HG03457 (cell line): ENCODE measurements at regions not wholly inside any gene's neighbourhood (a gene's known extent, or its start where the extent isn't known, plus 50 kb on each side); places are given as distances from the start of the nearest gene placed in this dataset.

Source experiments
- ATAC-seq: cut with Tn5 transposase; IDR thresholded peaks from one replicate; pipeline ENCODE4 v1.9.1; 2021; ENCODE audit warnings: moderate number of reproducible peaks; ENCODE audit not compliant: unreplicated experiment

DNA sequence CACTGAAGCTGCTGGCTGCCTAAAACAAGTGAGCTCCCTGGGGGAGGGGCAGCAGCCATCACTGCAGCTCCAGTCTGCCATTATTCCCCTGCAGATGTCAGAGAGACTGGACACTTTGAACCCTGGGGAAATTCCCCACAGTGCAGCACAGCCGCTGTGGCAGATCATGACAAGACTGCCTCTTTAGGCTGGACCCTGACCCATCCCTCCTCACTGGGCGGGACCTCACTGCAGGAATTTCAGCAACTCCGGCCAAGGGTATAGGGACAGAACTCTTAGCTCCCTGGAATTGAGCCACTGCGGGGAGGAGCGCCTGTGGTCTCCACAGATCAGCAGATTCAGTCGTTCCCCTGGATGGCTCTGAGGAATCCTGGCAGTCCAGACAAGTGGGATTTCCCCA, 964.6 kb downstream of the BRINP3 start:
- no peak for ATAC-seq

DNA sequence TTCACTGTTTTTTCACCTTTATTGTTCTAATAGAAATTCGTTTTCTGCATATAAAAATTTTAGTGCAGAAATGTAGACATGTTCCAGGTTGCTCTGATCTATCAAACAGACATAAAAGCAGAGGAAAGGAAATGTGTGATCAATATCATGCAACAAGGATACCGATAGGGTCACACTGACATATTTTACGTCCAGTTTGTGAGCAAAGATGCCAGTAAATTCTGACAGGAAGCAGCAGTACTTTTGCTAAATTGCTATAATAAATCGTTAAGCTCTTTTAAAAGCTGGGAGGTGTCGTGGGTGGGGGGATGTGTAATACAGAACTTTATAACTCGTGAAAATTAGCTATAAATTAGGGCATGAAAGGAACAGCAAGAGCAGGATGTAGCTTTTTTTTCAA, 955.2 kb downstream of the BRINP3 start:
- no peak for ATAC-seq

DNA sequence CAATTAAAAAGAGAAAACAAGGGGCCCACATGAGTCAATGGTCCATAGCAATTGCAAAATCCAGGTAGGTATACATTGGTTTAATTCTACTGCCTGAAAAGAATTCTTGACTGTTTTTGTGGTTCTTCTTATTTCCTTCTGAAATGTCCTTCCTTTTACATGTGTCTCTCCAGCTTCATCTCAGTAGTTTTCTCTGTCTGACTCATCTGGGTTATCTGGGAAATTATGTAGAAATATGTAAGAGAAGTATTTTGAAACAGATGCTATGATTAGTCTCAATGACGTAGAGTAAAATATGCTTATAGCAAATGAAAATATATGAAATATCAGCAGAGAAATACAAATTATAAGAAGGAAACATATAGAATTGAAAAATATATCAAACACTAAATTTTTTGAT, 953.2 kb downstream of the BRINP3 start:
- no peak for ATAC-seq

DNA sequence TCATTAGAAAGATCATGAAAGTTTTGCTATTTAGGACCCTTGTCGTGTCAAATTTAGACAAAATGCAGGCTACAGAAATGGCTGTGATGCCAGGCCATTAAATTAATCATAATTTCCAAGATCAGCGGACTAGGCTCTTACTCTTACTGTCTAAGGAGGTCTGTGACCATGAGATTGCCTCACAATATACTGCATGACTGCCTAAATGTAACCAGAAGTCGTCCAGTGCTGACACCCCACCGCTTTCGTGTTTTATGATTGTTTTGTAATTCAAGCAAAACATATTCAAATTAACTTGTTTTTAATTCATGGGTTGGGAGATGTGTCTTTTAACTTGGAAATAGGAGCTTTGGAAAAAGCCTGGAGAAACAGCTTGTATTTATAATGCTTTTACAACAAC, 947.5 kb downstream of the BRINP3 start:
- no peak for ATAC-seq

DNA sequence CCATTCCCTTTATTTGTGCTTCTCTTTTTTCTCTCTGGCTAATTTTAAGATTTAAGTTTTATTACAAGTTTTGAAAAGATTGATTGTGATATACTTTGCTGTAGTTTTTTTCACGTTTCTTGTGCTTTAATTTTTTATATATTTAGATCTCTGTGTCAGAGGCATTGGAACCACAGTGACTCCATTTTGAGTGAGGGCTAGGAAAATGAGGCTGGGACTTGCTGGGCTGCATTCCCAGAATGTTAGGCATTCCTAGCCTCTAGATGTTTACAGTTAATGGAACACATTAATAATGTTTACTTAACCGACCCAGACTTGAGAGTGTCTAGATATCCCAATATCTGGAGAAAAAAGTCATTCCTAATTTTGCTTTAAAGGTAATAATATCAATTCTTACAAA, 939.4 kb downstream of the BRINP3 start:
- no peak for ATAC-seq

DNA sequence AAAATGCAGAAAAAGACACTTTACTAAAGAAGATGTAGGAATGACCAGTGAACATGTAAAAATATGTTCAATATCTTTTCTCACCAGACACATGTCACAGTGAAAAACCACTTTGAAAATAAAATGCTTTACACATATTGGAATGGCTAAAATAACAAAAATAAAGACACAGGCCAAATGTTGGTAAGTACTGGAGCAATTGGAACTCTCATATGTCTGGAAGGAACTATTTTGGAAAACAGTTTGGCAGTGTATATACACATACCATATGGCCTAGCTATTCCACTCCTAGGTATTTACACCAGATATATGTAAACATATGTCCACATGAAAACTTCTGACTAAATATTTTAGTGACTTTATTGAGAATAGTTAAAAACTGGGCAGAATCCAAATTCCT, 927.2 kb downstream of the BRINP3 start:
- no peak for ATAC-seq

DNA sequence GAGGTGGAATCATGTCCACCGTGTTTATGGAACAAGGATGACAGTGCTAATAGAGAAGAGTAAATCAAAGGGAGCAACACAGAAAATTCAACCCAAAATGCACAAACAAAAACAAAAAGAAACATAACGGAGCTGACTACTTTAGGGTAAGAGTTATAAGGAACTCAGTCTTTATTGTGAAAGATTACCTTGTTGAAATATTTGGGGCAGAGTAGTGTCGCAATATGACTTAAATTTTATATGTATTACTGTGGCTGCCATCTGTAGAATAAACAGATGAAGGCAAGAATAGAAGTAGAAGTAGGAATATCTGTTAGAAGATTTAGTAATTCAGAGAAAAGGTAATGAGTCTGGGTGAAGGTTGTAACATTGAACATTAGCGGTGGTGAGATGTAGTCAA, 913.9 kb downstream of the BRINP3 start:
- ATAC-seq, result no peak

DNA sequence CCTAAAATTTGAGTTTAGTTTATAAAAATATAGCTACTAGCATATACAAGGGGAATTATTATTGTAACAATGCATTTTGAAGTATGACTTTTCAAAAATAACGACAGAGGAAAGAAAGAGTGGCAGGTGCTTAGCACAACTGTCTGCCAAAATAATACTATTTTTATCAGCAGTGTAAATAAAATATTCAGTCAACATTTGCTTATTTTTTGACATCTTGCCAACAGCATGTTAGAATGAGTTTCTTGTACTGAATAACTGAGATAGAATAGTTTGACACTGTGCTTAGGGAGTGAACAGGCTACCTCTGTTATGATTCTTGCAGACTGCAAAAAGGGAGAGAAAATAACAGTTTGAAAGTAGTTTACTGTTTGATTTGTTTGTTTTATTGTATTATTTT, 909.8 kb downstream of the BRINP3 start:
- no peak for ATAC-seq

DNA sequence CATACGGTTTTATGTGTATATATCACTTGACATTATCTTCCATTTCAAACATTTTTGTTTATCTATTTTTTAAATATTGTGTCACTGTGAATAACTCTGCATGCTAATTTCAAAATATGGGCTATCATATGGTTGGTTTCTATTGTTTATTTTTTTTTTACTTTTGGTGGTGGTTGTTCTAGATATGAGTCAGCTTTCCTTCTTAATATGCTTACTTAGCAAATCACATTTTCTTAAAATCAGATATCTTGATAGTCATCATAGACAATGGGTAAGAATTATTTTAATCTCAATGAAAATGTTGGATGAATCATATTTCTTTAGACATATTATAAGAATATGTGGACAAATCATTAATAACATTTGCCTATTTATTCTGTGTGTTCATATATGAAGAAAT, 881.5 kb downstream of the BRINP3 start:
- ATAC-seq, result no peak

DNA sequence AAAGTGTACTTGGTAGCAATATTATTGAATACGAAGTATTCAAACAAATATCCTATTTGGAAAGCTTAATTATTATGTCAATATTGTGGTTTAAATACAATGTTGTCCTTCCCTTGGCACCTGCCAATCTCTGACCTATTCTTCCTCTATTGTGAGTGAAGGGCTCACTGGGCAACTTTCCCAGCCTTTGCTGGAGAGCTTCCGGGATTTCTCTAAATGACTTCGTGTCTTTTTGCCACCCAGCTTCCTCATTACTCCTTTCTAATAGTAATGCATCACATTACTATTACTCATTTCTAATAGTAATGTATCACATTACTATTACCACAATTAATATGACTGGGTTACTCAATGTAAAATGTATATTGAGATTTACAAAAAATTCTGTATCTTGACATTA, 880.6 kb downstream of the BRINP3 start:
- no peak for ATAC-seq

DNA sequence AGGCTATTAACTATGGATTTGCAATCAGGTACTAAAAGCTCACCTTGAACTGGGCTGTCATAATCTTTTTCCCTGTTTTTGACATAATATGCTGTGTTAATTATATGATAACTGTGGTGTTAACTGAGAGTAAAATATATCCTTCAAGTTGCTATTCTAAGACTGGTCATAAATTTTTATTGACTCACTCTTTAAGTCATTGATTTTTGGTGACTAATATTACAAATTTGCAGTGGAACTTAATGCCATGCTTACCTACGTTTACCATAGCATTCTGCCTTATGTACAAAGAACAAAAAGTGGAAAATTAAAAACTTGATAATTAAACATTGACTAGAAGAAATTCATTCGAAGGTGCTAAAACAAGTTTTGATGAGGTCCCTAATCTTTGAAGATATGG, 872.4 kb downstream of the BRINP3 start:
- ATAC-seq, result no peak

DNA sequence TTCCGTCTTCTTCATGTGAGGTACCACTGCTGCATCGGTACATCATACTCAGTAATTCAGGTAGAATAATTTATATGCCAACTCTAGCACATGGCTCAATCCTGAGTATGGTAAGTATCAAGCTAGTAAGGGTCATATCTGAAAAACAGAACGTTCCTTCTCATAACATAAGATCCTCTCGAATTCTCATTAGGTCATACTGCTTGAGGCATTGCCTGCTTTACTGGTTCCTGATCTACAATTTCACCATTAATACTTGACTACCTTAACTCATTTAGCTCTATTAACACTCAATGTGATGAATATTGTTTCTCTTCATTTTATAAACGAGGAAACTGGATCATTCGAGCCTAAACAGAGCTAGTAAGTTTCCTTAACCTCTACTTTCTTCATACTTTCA, 871.6 kb downstream of the BRINP3 start:
- no peak for ATAC-seq

DNA sequence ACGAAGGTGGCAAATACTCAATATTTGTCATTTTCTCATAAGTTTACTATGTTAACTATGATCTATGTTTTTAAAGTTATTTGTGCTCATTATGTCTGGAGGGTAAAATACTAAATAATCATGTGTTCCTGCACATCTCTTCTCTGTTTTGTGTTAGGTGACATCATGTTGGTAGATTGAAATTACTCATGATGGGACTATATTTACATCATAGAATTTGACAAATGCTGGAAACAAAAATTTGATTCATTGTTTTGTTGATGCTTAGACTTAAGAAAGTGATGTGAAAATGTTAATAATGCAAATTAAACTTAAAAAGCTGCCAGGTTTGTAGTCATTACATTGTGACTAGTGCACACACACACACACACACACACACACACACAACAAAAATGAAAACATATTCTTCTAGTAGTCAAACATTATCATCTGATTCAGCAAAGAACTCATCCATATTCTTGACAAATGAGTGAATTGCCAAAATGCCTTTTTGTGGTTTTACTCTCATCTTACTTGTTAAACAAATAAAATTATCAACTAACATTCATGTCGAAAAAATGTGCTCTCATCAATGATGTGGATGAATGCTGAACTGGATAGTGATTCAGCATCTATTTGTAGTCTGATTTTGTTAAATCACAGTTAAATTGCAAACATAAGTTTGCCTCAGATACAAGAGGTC, 870.7 kb downstream of the BRINP3 start:
- no peak for ATAC-seq

DNA sequence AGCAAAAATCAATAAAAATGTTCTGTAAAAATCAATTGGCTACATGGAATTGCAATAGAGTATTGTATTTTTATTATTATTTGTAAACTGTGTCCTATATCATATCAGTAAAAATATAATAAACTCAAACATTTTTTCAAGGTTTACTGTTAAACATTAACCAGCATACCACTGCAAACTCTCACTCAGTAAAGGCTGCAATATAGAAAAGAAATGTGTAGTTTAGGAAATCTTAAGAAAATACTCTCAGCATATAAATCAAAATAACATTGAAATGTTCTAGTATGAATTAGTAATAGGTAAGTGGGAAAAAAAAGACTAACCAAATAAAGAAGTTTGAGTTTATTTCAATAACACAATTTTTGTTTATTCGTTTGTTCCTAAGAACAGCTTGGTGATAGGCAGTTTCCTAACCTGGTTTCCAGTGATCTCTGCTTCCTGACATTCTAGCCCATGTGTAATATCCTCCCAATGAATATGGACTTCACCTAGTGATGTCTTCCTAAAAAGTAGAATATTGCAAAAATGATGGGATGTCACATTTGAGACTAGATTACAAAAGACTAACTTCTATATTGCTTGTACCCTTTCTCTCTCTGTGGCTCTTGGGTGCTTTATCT, 870.1 kb downstream of the BRINP3 start:
- no peak for ATAC-seq

DNA sequence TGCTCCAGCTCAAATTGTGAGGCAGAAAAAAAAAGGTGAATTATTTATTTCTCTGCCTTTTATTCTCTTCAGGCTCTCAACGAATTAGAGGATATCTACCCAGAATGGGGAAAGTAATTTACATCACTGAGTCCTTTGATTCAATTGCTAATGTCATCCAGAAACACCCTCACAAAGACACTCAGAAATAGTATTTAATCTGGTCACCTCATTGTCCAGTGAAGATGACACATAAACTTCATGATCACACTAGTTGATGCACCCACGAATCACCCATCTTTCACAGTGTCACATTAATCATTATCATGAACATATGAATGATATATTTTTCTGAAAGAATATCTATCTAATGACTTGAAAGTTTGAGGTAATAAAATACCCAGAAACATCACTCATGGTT, 868.5 kb downstream of the BRINP3 start:
- ATAC-seq, result no peak

DNA sequence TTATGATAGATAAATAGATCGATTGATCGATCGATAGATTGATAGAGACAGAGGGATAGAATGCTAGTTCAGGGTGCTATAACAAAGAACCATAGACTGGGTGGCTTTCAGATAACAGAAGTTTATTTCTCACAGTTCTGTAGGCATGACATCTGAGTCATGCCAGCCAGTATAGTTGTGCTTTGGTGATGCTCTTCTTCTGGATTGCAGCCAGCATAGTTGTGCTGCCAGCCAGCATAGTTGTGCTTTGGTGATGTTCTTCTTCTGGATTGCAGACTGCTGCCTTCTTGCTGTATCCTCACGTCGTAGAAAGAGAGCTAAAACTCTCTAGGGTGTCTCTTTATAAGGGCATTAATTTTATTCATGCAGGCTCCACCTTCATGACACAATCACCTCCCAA, 860.8 kb downstream of the BRINP3 start:
- ATAC-seq, result no peak

DNA sequence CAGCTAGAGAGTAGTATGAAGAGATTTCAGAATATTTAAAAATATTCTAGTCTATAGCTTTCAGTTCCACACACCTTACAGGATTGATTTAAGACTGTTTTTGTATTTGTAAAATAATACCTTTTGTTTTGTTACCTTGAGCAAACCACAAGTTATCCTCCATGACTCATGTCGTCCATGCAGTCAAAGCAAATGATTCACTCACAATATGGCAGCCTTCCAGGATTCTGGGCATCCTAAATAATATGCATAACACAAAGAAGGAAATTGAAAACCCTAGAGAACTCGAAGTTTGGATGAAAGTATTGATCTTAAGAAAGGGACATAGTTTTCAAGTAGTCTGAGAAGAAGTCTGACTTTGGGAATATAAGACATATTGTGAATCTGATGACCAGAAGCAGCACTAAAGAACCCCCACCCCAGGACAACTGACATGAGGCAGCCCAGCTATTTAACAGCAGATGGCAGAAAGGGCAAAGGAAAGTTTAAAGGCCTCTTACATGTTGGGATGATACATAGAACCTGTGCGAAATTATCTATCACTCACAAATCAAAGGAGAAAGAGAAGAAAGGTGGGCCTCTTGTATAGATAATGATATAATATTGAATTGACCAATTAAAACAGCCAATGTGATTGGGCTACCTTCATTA, 857.9 kb downstream of the BRINP3 start:
- no peak for ATAC-seq

DNA sequence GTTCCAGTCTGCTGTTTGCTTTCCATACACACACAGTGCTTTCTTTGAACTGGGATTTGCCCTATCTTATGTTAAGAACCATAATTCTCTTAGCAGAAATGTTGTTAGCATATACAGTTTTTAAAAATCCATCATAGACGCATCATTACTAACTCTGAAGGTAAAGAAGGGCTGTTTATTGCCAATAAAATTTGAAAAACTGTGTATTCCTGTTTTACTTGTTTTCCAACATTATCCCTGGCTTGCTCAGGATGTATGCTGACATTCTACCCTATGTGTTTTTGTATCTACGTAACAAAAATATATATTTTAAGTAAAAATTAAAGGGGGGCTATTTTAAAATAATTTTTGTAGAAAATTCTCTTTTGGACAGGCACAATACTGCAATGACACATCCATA, 857.2 kb downstream of the BRINP3 start:
- no peak for ATAC-seq

DNA sequence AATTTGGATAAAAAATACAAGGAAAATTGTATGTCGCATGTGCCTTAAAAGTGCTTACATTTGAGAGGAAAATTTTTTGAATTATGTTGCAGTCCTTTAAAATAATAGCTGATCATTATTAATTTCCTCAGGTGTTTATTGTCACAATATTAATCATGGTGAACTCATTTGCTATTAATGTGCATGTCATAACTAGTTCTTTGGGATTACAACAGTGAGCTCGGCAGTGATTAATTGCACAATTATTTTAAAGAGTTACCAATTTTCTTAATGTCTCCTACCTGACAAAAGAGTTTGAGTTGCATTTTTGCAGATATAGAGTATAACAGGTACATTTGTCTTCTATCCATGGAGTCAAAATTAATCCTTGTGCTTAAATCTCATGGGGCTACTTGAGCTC, 854.3 kb downstream of the BRINP3 start:
- no peak for ATAC-seq

DNA sequence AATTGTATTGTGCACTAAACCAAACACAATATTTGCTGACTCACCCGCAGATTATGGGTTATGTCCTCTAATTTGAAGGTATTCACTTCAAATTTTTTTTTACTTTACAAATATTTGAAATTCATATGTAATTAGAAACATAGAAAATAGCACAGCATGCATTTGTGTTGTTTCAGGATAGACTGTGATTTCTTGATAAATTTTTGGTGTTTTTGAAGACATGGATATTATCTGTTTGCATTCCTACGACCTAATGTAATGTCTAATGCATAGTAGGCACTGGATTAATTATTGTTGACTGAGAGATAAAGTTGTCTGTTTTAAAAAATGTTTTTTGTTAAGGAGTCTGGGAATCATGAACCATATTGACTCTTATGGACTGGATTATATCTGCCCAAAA, 850.2 kb downstream of the BRINP3 start:
- ATAC-seq, result no peak

DNA sequence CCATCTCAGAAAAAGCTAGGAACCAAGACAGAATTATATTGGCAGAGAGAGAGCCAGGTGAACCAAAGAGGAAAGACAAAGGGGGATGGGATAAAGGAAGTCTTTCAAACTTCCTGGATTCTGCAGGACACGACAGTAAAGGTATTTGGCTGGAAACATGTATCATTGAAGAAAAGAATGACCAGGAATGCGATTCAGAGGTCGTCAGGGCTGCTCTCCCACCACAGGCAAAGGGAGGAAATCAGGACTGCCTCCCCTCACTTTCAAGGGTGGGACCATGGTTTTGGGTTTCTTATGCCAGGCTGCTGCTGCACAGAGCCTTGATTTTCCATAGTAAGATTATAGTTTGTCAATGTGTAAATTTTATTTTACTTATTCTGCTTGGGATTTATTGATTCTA, 848.8 kb downstream of the BRINP3 start:
- ATAC-seq, result no peak

DNA sequence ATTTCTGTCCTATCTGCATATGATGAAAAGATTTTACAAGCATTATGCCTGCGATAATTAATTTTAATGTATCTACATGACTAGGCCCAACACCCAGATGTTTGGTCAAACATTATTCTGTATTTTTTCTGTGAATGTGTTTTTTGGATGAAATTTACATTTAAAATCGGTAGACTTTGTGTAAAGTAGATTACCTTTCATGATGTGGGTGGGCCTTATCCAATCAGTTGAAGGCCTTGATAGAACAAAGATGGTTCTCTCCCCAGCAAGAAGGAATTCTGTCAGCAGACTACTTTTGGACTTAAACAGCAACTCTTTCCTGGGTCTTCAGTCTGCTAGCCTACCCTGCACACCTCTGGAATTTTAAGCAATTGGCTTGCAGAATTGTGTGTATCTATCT, 844.0 kb downstream of the BRINP3 start:
- ATAC-seq, result no peak

DNA sequence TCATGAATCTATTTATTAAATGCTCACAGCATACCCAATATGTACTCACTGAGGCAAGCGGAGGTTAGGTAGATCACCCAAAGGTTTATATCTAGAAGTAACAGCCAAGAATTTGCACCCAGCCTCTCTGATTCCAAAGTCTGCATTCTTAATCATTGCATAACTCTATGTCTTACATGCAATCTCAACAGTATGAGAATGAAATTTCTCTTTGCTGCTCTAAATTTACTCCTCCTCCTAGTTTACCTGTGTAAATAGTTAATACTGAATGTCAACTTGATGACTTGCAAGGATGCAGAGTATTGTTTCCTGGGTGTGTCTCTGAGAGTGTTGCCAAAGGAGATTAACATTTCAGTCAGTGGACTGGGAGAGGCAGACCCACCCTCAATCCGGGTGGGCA, 840.6 kb downstream of the BRINP3 start:
- ATAC-seq, result no peak
